Activated CD4-positive, CD25-positive, alpha-beta regulatory T cell treated with anti-CD3 and anti-CD28 coated beads, Interleukin-2, amount 50 U/mL, for 16 hours (primary cell): ENCODE measurements at regions not wholly inside any gene's neighbourhood (a gene's known extent, or its start where the extent isn't known, plus 50 kb on each side); places are given as distances from the start of the nearest gene placed in this dataset.

Experiments
- DNase-seq: peaks from one replicate; pipeline ENCODE4 v3.0.0-alpha.2; 2020; ENCODE audit warnings: low read depth, low spot score

DNA sequence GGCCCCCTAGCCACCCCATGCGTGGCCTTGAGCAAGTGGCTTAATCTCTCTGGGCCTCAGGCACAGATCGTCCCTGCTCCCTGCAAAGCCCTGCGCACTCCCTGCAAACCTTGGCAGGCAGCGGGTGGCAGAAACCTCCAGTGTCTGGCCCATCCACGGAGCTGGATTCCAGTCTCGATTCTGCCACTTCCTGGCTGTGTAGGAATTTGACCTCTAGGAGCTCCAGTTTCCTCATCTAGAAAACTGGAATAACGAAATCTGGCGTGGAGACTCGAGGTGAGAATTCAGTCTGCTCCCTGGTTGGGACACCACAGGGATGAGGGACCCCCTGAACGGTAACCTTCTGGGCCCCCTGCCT is 186.9 kb downstream of the MN1 start:
- no peak for DNase-seq

DNA sequence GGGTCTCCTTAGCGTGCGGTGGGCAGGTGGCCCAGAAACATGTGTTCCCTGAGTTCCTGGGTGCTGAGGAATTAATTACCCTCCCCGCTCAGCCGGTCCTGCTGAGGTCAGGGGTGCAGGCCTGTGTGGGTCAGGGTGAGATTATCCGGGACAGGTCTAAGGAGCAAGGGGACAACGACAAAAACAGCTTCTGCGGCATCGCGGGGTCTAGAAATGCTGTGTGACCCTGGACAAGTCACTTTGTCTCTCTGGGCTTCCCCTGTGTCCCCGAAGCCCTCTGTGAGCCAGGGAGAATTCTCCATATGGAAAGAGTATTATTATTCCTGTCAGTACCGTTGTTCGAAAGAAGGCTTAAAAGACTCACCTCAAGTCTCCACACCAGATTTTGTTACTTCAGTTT is 186.1 kb downstream of the MN1 start:
- DNase-seq = no peak

DNA sequence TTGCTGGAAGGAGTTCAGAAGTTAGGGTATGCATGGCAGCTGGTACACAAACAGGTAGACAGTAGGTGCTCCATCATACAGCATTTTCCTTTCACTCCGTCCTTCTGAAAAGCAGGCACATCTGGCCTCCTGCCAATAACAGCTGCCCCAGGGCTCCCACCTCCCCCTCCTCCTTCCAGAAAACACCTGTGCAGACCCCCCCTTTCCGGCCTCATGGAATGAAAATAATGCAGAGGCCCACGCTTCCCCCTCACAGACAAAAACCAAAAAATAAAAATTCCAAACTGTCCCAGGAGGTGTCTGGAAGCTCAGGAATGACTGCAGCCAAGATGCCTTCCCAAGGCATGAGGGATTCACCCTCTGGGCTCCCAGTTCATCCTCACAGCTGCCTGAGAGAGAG is 185.5 kb downstream of the MN1 start:
- no peak for DNase-seq

DNA sequence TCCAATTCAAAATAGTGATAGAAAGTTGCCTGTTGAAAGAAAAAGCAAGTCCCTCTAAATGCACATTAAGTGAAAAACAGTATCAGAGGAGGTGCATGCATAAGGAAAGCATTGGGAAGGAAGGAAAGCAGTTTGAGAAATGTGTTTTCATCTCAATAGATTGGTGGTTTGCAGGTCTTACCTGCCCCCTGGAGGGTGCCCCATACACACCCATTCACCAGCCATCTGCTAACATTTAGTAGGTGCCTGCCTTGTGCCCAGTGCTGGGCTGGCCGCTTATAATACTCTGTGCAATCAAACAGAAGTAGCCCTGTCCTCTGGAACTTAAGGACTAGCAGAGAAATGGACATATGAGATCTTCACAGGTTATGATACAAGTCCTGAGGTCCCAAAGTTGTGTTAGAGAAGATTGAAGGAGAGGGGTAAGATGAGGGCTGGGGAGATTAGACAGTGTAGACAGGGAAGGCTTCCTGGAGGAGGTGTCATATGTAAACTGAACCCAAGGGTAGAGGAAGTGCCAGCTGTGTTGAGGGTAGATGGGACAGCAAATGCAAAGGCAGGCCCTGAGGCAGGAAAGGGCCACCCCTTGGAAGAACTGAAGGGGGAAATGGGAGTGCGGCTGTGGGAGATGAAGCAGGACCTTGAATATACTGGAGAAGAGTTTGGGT is 184.2 kb downstream of the MN1 start:
- DNase-seq = no peak

DNA sequence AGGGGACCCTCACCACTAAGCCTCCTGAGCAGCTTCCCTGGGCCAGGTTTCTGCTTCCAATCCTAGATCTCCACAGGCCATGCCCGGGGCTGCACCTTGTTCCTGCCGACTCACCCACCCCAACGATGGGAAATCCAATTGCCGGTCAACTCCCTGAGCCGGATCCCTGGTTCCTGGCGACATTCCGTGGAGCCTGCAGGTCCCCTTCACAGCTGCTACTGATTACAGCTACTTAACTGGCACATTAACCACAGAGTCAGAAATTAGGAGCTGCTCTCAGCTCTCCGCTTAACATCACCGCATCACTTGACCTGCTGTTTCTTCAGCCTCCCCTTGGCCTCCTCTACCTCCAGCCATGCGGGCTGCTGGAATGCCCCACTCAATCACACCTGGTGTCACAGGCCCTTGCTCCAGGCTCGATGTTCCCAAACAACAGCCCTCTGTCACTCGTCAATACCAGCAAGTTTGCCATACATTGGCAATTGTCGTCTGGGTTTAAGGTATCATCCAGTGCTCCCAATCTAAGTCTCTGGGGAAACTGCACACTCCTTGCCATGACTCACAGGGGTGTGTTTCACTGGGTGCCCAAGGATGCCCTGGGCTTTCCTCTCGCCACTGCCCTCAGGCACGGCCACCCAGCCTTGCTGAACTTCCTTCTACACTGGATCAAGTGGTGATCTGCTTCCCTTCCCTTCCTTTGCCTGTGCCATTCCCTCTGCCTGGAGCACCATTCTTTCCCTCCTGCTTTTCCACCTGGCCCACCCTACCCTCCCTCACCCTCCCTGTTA is 181.0 kb downstream of the MN1 start:
- DNase-seq = no peak

DNA sequence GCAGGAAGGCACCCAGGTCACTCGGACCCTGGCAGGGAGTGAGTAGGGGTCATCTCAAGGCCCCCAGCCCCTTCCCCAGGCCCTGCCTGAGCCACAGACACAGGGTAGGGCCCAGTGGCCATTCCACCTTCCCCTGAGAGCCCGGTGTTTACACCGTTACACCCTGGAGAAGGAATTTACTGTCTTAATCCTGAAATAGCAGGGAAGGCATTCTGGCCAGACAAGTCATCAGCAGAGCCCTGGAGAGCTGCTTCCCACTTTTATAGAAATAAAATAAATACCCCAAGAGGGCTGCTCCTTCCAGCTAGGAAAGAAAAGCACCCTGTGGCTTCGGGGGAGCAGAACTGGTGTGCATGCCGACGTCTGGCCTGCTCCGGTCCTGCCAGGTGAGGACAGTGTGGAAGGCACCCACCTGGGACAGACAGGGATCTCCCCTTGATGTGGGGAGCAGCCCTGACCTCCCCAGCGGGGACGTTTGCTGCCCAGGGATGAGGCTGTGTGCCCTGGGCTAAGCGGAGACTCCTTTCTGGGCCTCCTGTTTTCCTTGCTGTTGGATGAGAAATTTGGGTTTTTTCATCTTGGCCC is 180.0 kb downstream of the MN1 start:
- DNase-seq = no peak

DNA sequence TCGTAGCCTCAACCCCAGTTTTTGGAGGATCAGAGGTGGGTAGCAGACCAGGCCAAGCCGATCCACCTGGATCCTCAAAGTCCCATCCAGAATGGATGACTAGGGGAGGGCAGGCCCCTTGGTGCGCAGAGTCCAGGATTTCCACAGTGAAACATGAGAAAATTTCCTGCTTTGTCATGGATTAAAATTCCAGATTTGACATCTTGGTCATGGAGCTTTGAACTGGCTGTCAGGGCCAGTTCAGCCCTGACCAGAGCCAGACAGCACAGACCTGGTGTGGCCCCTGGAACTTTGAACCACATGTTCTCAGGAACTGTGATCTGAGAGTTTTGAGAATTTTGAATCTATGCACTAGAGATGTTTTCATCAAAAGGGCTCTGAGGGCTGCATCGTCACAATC is 177.5 kb downstream of the MN1 start:
- DNase-seq = no peak

DNA sequence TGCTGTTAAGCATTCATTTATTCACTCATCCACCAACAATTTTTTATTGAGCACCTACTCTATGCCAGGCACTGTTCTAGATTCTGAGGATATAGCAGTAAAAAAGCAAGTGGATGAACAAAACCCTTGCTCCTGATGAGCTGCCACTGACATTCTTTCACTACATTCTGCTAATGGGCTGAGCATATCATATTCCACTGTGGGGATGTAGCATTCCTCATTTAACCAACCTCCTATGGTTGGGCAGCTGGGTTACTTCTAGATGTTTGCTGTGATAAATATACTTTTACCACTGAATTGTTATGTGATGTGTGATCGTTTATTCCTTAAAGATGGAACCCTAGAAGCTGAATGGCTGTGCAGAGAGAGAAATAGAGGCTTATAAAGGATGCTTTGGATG is 176.9 kb downstream of the MN1 start:
- DNase-seq = no peak

DNA sequence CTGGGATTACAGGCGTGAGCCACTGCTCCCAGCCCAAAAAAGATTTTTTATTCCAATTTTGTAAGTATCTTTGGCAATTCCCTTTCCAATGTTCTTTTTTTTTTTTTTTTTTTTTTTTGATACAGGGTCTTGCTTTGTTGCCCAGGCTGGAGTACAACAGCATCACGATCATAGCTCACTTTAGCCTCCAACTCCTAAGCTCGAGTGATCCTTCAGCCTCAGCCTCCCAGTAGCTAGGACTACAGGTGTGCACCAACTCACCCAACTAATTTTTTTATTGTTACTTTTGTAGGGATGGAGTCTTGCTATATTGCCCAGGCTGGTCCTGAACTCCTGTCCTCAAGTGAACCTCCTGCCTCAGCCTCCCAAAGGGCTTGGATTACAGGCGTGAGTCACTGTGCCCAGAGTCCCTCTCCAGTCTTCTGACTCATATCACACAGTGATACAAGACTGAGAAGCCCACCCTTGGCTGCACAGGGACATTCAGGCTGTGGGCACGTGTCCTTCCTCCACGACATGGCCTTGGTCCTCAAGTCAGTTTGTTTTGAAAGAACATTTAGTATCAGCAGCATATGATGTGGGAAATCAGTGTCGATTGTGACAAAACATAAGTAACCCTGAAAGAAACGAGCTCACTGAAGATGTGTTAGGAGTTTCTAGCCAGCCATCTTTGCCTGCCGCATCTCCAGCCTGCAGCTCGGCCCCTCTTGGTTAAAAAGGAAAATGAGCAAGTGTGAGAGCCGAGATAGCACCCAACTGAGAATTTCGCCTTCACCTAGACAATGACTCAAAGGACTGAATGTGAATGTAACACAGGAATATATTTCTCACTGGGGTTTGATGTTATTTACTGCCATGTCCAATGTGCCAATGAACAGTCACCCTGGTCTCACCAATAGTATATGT is 175.5 kb downstream of the MN1 start:
- DNase-seq = no peak

DNA sequence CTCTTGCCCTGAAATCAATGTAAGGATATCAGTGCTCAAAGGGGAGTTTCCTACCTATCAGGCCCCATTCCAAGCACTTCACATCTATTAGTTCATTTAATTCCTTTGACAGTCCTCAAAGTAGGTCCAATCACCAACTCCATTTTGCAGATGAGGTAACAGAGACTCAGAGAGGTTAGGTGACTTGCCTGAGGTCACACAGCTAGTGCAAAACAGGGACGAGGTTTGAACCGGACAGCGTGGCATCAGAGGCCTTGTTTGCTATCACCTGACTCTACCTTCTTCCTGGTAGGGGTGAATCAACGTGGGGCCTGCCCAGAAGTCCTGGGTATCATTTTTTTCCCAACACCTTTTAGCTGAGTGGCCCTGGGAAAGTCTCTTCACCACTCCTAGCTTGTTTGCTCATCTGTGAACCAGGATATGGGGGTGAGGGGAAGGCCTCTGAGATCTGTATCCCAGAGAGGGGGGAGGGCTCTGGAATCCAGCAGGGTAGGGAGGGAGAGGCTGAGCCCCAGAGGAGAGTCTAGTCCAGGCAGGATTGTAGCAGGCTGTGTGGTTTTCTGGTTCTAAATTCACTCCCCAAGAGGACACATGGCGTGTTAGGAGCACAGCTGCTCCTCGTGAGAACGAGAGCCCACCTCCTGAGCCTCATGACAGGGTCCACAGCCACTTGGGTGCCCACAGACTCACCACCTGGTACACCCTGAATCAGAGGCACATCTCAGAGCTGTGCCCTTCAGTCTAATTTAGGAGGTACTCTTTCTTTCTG is 174.7 kb downstream of the MN1 start:
- DNase-seq = no peak

DNA sequence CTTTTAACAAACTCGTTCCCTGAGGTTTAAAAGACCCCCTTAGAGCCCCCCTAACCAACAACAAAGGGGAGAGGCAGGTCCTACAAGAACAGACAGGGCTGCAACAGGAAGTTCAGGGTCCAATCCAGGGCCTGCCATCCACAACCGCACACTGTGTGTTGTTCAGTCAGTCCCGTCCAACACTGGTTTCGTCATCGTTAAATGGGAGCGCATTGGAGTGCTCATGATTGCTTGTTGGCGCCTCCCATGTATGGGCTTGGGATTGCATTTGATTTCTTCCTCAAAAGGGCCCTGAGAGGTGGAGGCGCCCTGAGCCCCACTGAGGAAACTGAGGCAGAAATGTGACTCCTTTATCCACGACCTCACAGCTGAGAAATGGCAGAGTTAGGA is 174.1 kb downstream of the MN1 start:
- DNase-seq = no peak

DNA sequence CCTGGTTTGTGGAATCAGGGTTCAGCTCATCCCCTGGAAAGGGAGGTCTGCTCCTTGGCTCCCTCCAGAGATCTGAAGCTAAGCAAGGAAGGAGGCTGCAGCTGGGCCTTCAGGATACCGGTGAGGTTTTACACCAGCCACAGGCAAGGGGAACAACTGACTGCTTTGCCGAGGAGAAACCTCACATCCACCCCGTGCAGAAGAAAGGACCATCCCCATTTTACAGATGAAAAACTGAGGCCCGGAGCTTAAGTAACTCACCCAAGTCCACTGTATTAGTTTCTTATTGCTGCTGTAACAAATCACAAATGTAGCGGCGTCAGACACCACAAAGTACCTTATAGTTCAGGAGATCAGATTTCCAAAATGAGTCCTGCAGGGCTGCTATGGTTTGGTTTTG is 173.7 kb downstream of the MN1 start:
- no peak for DNase-seq

DNA sequence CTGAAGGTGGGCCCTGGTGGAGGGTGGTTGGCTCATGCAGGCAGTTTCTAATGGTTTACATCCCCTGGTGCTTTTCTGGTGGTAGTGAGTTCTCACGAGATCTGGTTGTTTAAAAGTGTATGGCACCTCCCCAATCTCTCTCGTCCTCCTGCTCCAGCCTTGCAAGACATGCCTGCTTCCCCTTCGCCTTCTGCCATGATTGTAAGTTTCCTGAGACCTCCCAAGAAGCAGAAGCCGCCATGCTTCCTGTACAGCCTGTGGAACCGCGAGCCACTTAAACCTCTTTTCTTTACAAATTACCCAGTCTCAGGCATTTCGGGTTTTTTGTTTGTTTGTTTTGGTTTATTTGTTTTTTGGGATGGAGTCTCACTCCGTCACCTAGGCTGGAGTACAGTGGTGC is 173.2 kb downstream of the MN1 start:
- no peak for DNase-seq

DNA sequence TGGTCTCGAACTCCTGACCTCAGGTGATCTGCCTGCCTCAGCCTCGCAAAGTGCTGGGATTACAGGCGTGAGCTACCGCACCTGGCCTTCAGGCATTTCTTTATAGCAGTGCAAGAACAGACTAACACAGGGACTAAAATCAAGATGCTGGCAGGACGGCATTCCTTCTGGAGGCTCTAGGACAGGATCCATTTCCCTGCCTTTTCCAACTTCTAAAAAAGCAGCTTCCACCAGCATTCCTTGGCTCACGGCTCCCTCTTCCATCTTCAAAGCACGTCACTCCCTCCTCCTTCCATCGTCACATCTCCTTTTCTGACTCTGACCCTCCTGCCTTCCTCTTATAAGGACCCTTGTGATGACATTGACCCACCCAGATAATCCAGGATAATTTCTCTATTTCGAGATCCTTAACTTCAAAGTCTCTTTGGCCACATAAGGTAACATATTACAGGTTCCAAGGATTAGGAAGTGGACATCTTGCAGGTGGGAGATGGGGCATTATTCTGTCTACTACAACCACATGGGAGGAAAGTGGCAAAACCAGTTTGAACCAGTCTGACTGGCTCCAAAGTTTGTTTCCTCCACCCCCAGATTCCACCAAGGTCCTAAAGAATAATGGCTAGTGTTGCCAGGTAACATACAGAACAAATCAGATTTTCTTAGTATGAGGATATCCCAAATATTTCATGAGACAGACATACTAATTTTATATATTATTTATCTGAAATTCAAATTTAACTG is 172.5 kb downstream of the MN1 start:
- DNase-seq = no peak

DNA sequence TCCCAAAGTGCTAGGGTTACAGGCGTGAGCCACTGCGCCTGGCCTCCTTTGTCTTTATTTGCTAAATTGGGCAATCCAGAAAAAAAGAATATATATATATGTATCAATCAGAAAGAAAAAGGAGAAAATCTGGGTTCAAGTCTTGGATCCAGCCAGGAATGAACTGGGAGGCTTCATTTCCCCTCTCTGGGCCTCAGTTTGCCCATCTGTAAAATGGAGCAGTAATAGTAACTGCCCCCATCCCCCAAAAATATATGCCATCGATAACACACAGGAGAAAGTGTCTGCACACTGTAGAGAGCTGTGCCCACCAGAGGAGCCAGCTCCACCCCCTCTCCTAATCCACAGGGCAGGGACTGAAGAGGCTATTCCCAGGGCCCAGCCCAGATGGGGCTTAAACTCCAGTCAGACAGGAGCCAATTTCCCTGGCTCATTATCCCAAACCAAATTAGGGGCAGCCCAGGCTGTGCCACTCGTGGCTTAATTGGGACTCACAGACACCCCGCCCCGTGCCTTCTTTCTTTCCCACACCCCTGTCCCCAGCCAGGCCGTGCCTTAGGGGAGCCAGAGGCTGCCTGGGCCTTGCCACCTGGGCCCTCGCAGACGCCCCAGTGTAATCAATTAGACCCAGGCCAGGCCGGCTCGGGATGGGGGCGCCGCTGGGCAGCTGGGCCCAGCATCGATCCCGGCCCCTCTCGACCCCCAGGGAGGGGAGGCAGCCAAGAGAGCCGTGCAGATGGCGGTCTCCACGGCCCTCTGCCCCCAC is 171.5 kb downstream of the MN1 start:
- DNase-seq = no peak

DNA sequence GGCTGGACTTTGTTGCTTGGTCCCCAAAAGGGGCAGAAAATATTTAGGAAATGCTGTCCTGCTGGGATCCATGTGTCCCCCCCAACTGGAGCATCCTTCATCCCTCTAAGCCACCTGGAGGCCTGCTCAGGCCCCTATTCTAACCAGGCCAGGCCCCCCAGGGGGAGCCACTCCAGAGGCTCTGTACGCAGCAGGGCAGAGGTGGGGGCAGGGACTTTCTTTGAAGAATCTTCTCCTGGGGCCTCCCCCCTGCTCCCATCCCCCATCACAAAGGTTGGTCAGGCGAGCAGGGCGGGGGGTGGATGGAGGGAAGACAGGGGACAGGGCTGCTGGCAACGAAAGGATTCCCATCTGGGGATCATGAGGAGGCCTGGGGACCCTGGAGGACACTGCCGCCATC is 170.8 kb downstream of the MN1 start:
- no peak for DNase-seq

DNA sequence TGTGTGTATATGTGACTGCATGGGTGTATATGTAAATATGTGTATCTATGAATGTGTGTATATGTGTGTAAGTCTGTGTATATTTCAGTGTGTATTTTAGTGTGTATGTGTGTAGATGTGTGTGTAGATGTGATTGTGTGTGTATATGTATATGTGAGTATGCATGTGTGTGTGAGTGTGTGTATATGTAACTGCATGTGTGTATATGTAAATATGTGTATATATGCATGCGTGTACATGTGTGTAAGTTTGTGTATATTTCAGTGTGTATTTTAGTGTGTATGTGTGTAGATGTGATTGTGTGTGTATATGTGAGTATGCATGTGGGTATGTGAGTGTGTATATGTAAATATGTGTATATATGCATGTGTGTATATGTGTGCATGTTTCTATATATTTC is 169.9 kb downstream of the MN1 start:
- no peak for DNase-seq

DNA sequence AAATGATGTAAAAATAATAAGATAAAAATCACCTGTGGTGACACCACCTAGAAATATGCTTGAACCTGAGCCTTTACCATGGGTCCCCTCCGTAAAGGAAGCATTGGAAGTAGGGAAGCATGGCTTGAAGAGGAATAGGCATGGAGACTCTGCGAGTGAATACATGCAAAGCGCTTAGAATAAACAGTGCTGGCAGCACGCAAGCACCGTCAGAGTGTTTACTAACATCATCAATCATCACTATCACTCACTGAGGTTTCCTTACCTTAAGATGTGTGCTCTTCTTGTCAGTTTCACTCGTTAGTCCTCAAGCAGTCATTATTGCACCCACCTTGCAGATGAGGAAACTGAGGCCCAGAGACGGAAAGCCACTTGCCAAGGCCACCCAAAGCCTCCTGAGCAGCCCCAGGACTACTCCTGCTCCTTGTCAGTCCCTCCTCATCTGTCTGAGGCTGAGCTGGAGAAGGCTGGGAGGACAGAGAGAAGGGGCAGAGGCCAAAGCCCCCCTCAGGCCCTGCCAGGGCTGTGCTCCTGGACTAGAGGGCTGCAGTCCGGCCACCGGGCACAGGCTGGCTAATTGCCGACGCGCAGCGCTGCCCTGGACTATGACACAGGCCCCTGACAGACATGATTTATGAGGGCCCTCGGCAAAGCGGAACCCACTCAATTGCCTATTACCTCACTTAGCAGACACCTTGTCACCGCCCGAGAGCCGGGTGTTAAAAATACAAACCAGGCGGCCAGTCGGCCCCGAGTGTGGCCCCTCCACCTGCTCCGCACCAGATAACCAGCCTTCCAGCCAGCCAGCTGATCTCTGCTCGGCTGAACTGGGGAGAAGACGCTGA is 168.9 kb downstream of the MN1 start:
- DNase-seq = no peak

DNA sequence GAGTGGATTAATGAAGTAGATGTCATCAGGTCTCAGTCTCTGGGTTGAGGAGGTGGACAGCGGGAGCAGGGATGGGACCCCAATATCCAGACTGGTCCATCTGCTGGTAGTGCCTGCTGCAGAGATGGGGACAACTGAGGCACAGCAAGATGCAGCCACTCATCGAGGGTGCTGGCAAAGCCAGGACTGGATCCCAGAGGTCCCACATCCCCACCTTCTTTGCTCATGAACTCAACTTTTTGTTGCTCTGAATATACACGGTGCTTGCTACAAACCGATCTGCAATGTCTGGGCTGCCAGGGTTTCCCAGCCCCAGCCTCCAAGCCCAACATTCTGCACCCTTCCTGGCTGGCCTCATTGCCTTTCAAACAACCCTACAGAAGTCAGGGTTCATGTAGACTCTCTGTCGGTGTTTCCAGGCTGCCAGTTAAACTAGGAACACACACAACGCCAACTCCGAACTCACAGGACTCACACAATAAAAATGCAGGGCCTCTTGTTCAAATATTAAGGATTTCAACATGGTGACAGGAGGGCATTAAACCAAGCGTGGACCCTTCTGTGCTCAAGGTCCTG is 168.2 kb downstream of the MN1 start:
- no peak for DNase-seq
